ENCODE measurements at regions not wholly inside any gene's neighbourhood (a gene's known extent, or its start where the extent isn't known, plus 50 kb on each side); places are given as distances from the start of the nearest gene placed in this dataset.

DNA sequence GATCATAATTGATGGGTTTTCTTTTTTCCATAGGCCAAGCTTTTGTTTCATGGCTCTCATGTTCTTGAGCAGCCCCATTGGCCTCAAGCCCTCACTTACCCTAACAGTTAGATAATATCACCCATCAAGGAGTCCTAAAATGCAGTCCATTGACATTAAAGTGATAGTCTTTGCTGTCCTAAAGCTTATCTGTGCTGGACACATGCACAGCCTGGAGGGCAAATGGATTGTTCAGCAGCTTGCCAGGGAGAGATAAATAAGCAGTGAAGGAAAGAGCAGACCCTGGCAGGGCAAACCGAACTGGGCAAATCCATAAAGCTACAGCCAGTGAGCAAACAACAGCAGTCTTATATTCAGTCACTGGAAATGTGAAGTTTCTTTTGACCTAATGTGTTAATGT, 199.6 kb upstream of the MID1 start:
- no peak for DNase-seq

DNA sequence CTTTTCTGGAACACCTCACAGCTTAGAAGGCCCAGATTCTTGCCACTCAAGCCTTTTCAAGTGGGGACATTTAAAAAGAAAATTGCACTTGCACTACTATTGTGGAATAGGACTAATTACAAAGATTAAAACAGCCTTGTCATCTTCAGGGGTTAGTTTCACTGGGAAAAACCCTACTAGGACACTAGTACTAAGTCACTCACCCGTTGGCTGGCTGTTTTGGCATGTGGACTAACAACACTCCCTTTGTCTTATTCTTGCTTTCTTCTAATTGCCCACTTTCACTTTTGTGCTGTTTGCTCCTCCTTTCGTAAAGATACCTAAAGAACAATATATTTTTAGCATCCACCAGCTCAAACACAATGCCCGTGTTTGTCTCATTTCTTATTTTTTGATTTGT, 200.9 kb upstream of the MID1 start:
- no peak for DNase-seq

DNA sequence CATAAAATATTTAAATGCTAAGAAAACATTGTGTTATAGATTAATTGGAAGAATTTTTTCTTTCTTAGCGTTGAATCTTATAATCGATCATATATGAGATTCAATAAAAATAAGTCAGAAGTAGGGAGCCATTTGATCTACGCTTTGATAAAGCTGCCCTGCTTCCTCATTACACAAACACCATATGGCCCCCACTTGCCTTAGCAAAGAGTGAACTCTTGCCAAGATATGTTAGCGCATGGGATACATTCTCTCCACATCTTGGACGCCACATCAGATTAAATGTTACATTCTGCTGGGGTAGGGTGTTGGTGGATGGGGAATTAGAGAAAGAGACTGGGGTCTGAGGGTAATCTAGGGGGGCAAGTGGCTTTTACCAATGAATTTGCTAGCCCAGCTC, 207.7 kb upstream of the MID1 start:
- DNase-seq = no peak

DNA sequence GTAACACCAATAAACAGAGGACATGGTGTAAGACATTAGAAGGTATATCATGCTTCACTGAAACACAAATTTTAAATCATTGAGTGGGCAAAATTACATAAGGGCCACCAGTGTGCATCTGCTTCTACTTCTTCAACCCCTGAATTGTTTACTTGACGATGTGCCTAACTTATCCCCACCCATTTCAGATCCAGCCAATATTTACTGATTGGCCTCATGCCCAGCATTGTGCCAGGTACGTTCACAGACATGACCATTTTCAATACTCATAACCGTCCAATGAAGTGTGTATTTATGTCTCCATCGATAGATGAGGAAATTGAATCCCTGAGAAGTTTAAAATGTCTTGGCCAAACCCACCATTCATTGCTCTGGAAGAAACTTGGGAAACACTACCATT, 208.3 kb upstream of the MID1 start:
- no peak for DNase-seq

DNA sequence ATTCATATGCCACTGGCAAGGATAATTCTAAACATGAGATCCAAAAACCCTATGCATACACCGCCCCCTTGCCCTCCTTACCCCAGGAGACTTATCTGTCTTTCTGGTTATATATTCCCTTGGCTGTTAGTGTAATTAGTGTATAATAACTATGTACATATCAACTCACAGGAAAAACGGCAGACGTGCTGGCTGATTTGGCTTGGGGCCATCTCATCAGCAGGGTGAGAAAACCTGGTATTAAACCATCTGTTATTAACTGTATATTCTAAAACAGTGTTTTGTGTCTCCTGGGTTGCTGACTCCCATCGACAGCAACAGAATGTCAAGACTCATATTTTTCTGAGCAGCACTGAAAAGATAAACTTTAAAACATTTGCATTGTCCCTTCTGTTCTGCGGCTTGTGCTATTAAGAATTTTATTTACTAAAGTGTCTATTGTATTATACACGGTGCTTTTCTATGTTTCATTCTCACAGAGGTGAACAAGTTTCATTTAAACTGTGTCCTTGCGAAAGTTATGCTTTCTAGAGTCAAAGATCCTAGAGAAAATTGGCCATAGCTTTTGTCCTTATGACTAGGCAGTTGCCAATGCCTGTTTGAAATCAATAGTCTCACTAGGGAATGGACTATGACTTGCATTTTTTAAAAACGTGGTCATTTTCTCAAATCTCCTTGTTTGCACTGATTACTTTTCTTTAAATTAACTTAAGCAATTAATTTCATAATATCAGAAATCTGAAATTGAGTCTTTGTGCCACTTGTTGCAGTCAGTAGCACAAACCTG, 211.5 kb upstream of the MID1 start:
- DNase-seq = no peak

DNA sequence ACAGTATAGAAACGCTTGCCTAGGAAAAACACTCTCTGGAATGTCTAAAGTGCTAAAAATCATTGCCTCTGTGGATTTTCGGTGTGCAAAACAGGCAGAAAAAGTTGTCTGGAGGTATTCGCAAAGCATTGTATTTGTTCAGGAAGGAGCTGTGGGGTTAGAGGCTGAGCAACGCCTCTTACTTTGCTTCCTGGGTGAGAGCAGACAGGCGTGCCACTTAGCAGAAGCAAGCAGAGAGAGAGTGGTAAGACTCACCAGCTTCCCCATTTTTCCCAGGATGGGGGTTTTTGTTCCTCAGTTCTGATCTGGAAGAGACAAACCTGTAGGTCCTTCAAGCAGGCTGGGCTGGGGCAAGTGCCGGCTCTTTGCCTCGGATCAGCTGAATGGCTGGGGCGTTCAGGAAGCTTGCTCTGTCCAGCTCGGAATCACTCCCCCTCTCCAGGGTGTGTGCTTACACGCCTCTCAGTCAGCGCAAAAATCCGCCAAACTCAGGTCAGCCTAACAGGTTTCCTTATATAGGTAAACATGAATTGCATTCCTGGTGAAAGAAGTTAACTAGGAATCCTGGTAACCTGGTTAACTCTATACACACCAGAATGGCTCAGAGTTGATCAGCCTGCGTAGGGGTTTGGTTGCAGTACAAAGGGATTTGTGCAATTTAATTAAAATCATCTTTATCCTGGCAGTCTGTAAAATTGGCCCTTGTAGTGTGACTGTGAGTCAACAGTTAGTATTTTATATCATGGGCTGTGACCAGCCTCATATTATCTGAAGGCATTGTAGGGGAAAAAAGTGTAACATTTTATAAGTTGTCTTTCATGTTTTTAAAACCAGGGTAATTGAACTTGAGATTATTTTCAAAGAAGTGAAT, 213.1 kb upstream of the MID1 start:
- DNase-seq = peak in 2 of 14 donors; percentile 1

DNA sequence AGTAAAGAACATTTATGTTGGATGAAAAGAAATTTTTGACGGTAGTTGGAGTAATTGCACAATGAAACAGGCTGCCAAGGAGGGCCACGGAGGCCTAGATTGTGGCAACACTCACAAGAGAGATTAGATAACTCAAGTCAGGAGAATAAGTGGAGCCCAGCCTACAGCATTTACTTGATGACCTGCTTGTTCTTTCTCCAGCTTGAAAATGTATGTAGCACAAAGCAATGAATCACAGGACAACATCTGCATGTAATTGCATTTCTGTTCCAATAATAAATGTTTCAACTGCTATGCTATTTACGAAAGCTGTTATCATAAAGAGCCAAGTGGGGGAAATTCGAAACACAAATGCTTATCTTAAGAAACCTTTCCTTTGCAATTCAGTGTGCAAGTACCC, 221.2 kb upstream of the MID1 start:
- no peak for DNase-seq

DNA sequence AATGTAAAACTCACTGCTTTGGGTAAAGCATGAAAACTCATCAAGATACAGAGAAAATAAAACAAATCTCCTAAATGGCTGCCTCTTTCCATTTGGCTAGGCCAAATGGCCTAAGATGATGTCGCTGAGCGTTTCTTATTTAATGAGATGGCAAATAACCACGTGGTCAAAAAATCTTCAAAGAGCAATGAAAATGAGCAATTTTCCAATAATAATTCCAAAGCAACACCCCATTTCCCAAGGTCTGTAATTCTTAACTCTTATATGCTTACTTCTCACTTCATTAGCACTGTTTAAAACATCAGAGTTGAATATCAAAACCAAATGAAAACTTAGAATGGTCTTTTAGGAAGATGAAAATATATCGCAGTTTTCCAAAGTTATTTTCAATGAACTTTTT, 222.3 kb upstream of the MID1 start:
- DNase-seq = no peak

DNA sequence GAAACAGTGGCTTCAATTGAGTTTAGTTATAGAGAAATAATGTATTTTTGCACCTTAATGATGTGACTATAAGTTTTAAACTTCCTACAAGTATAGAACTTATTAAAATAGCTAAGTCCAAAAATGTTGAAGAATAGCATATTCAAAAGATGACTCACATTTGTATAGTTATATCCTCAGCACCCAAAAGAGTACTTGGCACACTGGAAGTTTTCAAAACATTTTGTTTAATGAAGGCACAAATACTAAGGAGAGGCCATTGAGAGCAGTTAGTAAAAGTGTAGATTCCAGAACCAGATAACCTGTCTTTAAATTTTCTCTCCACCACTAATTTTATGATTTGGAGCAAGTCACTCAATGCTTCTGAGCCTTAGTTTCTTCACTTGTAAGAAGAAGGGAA, 226.9 kb upstream of the MID1 start:
- DNase-seq = no peak

DNA sequence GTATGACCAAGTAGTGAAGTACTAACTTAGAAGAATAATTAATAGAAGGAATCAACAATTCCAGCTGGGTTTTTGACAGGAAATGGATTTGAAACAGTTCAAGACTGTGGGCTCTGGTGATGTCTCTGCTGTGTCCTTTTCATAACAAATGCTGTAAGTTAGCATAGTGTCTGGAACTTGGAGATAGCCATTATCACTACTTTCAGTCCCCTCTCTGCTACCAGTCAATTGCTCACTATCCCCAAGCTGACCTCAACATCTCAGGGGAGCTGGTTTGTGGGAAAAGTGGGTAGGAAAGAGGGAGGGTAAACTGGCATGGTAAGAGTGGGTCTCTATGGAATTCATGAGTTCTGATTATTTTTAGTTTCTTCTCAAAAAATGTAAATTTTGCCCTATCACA, 231.4 kb upstream of the MID1 start:
- no peak for DNase-seq

DNA sequence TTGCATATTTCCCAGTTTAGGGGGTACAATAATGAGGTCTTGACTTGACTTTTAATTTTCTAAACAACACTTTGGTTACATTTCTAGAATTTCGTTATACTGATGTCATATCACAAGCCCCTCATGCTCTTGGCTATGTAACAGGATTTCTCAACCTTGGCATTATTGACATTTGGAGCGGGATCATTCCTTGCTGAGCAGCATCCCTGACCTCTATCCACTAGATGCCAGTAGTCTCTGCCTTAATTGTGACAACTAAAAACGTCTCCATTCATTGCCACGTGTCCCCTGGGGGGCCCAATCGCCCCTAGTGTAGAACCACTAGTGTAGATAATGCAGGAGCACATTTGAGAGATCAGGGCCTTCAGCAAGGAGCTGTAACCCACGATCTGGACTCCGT, 234.2 kb upstream of the MID1 start:
- DNase-seq = no peak

DNA sequence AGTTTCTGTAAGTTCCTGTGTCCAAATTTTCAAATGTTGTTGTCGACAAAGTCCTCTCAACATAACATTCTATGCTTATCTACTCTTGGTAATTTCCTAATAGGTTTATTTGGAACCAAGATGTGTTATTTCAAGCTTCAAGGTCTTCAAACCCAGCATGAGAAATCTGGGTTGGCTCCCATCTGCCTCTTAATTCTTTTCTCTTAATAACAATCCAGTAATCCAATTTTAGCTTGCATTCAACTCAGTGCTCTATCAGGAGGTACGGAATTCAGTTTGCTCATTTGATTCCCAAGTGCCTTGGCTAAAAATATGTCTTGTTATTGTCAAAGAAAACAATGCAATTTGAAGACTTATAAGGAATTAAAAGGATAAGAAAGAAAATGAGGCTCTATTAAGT, 235.5 kb upstream of the MID1 start:
- DNase-seq = no peak

DNA sequence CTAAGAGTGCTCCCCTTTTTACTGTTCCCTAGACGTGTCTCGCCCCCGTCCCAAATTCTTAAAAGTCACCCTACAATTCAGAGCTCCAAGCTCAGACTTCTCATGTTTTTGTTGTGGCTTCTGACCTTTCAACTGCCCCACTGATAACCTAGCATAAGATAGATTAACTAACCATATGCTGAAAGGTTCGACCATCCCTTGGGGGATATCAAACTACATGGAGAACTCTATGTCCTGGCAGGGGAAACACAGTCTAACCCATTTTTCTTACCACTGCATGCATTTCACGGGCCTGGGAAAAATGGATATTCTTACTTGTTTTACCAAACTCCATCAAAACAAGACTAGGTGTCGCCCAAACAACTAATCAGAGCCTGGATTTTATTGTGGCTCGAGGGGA, 236.4 kb upstream of the MID1 start:
- no peak for DNase-seq

DNA sequence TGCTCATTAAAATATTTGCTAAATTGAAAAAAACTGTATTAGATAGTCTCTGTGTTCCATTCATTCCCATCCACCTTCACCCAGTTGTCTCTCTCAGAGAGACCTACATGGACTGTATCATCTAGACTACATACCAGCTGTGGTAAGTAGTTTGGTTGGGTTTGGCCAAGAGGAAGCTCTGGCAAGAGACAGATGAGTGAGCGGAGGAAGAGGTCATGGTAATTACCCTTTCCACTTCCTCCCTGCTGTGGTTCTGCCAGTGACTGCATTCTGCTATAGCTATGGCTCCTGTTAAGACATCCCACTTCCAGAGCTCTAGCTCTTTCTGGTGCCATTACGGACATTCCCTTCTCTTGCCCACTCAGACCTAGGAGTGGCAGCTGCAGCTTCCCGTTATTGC, 239.0 kb upstream of the MID1 start:
- no peak for DNase-seq

DNA sequence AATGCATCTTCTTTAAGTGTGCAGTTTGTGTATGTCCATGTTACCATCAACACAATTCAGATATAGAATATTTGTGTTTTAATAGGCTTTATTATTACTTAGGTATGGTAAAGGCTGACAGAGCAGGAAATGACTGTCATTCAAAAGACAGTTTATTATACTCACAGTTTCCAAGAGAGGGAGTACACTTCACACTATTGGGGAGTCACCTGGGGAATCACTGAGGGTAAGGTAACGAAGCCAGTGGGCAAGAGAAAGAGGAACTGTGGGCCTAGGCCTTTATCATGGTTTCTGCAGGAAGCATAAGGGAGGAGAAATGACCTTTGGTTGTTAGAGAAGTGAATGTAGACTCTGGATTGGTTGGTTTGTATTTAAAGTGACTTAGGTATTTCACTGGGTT, 235.1 kb upstream of the HCCS start:
- no peak for DNase-seq

DNA sequence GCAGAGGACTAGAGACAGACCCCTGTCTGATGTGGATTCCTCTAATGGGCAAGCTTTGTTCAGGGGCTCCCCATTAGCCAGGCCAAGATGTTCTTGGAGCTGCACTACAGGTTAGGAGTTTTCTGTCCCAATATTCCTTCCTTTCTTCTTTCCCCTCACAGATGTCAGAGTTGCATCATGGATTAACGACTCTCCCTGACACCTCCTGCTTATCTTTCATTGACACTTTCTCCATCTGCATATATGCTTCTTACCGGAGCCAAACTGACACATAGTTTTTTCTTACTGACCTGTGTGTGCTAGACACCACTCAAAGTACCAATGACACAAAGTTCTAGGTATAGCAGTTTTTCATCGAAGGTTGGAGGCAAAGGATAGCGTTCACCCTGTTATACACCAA, 228.6 kb upstream of the HCCS start:
- DNase-seq = no peak

DNA sequence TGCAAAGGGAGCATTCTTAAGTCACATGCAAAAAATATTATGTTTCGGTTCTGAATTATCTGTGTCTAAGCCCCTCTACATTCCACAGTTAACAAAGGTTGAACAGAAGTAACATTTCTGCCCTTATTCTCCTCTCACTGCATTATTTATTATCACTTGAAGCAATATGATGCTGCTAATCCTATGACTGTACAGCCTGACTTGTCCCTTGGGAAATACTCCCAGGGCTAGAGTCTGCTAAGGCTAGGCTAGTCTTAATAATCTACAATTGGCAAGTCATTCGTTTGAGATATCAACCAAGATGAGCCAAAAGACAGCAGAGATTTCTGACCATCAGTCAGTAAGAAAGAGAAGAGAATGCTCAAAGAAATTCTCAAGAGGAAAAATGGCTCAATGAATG, 226.9 kb upstream of the HCCS start:
- no peak for DNase-seq

DNA sequence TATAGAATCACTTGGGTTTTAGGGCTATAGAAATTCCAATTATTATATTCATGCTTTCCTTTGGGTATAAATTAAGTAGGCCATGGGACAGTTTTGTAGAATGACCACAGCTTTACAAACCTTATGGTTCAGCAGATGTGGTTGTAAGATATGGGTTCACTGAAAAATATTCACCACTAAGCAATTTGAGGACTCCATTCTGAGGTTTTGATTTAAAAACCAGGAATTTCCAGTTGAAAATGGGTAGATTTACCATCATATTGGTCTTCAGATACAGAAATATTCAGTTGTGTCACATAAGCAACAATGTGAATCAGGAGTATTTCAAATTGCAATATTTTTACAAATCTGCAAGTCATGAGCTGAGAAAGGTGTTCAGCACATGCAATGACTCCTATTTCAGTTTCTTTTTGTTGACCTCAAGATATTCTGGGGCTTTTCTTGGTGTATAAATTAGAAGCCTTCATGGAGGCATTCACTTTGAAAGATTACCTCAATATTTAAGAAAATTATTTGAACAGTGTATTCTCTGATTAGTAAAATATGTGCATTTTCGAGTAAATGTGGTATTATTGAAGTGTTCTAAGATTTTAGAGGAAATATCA, 218.4 kb upstream of the HCCS start:
- no peak for DNase-seq

DNA sequence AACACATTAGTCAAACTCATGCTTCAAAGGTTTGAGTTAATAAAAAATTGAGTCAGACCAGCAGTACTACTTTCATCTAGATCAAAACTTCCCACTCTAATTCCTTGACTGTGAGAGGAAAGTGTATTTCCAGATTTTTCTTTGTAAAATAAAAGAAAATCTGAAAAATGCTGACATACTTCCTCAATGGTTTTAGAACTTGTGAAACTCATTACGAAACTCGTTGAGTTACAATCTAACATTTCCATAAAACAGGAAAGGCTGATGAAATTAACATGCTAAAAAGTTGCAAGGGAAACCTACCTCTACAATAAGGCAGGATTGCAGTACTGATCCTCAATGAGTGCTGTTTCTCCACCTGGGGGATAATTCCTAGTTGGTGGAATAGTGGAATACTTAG, 217.8 kb upstream of the HCCS start:
- DNase-seq = no peak

DNA sequence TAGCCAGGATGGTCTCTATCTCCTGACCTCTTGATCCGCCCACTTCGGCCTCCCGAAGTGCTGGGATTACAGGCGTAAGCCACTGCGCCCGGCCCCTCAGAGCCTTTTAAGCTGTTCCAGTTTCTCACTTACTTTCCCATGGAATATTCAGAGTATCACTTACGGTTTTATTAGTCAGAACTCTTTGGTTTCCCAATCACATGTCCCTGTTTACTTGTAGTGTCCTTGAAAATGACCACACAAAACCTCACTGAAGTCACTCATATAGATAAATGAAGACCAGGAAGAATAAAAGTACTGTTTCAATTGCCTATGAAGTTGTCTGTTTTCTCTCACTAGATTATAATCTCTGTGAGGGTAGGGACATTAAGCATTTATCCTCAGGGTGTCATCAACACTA, 217.2 kb upstream of the HCCS start:
- no peak for DNase-seq

DNA sequence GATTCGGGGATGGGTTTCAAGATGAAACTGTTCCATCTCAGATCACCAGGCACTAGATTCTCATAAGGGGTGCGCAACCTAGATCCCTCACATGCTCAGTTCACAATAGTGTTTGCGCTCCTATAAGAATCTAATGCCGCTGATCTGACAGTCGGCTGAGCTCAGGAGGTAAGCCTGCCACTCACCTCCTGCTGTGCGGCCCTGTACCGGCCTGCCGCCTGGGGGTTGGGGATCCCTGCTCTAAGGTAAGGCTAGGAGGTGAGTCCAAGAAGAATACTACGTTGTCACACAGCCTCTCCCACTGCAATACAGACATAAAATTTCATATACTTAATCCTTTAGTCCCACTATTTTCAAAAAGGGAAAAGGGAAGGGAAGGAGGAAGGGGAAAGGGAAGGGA, 213.4 kb upstream of the HCCS start:
- no peak for DNase-seq

DNA sequence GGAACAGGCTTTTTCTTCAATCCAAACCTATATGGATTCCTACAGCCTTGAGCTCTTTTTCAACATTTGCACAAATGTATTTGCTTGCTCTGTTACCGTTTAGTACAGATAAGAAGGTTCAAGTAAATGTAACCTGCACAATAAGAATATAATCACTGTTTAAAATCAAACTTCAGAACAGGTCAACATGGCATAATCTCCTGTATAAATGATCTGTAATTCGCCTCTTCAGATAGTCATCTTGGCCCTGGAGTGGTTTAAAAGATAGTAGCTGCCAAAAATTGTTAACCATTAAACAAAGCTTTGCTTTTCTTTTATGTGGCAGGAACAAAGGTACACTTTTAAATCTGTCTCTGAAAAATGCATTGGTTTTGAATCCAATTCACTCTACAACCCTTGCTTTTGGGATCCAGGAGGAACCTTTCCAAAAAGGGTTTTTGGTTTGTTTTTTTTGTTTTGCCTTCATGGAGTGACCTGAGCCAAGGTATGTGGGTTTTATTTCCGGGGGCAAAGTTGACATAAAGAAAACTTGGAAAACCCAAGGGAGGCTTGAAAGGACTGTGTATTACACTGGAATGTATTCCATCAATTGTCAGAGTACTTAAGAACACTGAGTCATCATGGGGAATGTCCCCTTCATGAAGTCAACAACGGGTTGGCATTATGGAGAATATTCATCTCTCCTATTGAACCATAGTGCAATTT, 210.4 kb upstream of the HCCS start:
- no peak for DNase-seq

DNA sequence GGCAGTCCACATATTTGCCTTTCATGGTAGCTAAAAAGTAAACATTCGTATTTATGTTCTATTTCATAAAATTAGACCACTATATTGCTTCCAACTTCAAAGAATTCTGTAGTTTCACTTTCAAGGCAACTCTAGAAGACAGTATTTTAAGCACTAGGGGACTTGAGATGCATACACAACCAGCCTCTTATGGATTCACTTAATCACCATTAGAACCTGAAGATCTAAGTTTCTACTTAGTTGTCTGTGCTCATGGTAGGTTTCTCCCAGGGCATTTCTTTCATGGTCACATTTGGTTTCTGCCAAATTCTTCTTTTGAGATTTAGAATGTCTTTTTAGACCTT, 209.9 kb upstream of the HCCS start:
- no peak for DNase-seq
